Umbilical cord (tissue), 1 donor: ENCODE measurements at regions not wholly inside any gene's neighbourhood (a gene's known extent, or its start where the extent isn't known, plus 50 kb on each side); places are given as distances from the start of the nearest gene placed in this dataset.

ENCODE experiments used
- DNase-seq: peaks from one replicate; pipeline ENCODE4 v3.0.0-alpha.2; 2015; ENCODE audit warnings: low spot score

GRCh38 chr15:70447928-70448698 is 315.2 kb downstream of the UACA start:
- peak; percentile 37 for DNase-seq

- DNase-seq, result peak; percentile 31
Observed at GRCh38 chr15:70447521-70447920, 315.8 kb downstream of the UACA start.

GRCh38 chr15:70447081-70447480 is 316.3 kb downstream of the UACA start:
- no peak for DNase-seq

GRCh38 chr15:70443486-70444273 is 319.7 kb downstream of the UACA start:
- DNase-seq, result no peak

- peak; percentile 42 for DNase-seq
Observed at GRCh38 chr15:70442616-70443321, 320.6 kb downstream of the UACA start.

- no peak for DNase-seq
Observed at GRCh38 chr15:70442211-70442610, 321.1 kb downstream of the UACA start.

GRCh38 chr15:70440416-70441138 is 322.8 kb downstream of the UACA start:
- DNase-seq, result no peak

GRCh38 chr15:70439880-70440279 is 323.5 kb downstream of the UACA start:
- DNase-seq, result no peak

GRCh38 chr15:70439304-70439877 is 324.0 kb downstream of the UACA start:
- DNase-seq, result peak; percentile 18

- peak; percentile 30 for DNase-seq
Observed at GRCh38 chr15:70438776-70439175, 324.6 kb downstream of the UACA start.

GRCh38 chr15:70437882-70438451 is 325.4 kb downstream of the UACA start:
- DNase-seq, result peak; percentile 81

GRCh38 chr15:70437089-70437488 is 326.3 kb downstream of the UACA start:
- DNase-seq, result no peak

GRCh38 chr15:70436428-70436827 is 326.9 kb downstream of the UACA start:
- DNase-seq, result no peak

GRCh38 chr15:70435872-70436271 is 327.5 kb downstream of the UACA start:
- DNase-seq, result no peak

GRCh38 chr15:70435369-70435768 is 328.0 kb downstream of the UACA start:
- DNase-seq, result no peak

- peak; percentile 19 for DNase-seq
Observed at GRCh38 chr15:70433586-70434324, 329.6 kb downstream of the UACA start.

- DNase-seq, result no peak
Observed at GRCh38 chr15:70432924-70433495, 330.3 kb downstream of the UACA start.

- DNase-seq, result no peak
Observed at GRCh38 chr15:70431854-70432253, 331.5 kb downstream of the UACA start.

GRCh38 chr15:70430069-70430468 is 332.4 kb upstream of the TLE3 start:
- DNase-seq, result peak; percentile 30
